NB4 (cell line): ENCODE measurements at regions not wholly inside any gene's neighbourhood (a gene's known extent, or its start where the extent isn't known, plus 50 kb on each side); places are given as distances from the start of the nearest gene placed in this dataset.

Source experiments
- MYC ChIP-seq: IDR thresholded peaks from 2 replicates; pipeline ENCODE4 v1.6.1; 2011; ENCODE audit warnings: low read depth, low read length
- POLR2A ChIP-seq: IDR thresholded peaks from 2 replicates; pipeline ENCODE4 v1.6.1; 2011; ENCODE audit warnings: mild to moderate bottlenecking; ENCODE audit not compliant: insufficient read length; ENCODE audit errors: extremely low read depth
- TF ChIP-seq, protein P1 (sequence below): IDR thresholded peaks from one replicate; pipeline ENCODE4 v1.5.1; 2012; ENCODE audit warnings: low read depth, low read length

DNA sequence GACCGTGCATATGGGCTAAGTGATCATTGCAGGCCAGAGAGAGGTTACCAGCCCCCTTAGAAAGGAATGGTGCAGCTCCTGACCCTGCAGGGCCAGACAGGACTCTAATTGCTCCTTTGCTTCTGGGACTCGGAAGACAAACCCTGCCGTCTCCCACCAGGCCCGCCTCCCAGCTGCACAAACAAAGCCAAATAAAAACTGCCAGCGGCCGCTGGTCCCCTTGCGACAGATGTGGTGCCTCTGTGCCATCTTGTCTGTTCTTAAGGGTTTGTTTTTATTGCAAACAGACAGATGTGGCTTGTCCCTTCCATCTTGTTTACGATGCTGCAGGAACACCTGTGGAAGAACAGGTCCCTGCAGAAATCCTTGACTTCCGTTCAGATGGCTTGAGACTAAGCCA lies 434.4 kb upstream of the TSHZ3 start:
- TF ChIP-seq, protein P1, sequence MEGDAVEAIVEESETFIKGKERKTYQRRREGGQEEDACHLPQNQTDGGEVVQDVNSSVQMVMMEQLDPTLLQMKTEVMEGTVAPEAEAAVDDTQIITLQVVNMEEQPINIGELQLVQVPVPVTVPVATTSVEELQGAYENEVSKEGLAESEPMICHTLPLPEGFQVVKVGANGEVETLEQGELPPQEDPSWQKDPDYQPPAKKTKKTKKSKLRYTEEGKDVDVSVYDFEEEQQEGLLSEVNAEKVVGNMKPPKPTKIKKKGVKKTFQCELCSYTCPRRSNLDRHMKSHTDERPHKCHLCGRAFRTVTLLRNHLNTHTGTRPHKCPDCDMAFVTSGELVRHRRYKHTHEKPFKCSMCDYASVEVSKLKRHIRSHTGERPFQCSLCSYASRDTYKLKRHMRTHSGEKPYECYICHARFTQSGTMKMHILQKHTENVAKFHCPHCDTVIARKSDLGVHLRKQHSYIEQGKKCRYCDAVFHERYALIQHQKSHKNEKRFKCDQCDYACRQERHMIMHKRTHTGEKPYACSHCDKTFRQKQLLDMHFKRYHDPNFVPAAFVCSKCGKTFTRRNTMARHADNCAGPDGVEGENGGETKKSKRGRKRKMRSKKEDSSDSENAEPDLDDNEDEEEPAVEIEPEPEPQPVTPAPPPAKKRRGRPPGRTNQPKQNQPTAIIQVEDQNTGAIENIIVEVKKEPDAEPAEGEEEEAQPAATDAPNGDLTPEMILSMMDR, result no peak
- TF ChIP-seq POLR2A (no peak), MYC (no peak)
